ENCODE measurements at regions not wholly inside any gene's neighbourhood (a gene's known extent, or its start where the extent isn't known, plus 50 kb on each side); places are given as distances from the start of the nearest gene placed in this dataset.

DNA sequence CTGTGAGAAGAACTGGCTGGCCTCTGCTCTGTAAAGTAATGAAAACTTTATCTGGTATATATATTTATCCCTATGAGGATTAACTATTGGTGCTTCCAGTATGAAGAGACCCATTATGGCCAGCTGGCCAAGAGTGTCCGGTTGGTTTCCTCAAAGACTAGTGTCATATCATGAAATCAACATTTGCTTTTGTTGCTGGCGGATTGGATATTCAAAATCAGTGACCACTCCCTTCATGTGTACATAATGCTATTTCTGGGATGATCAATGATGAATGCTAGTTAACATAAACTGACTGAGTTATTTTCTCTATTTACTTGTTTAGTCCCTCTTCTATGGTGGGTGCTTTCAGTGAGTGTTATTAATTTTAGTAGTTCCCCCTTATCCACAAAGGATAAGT is 60.8 kb upstream of the NUDT12 start:
- TF ChIP-seq GATA2 (IDR thresholded peaks at IDR 0.05; ENCODE audit: low read depth, low read length) (no peak), GATA3 (IDR thresholded peaks at IDR 0.05; ENCODE audit: low read depth, low read length) (no peak)

DNA sequence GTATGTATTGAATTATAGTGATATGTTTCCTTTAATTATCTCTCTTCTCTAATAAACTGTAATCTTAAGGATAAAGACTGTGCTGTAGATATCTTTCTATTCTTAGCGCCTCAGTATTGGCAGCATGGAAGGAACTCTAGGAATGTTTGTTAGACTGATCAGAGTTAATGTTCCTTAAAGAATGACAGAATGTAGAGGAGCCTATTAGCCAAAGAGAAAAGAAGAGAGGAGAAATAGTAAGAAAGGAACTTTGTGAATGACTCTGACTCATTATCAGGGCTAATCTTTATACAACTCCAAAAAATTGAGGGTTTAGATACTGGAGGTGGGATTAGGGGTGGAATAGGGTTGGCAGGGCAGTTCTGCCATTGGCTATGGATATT is 59.0 kb upstream of the NUDT12 start:
- TF ChIP-seq GATA3 (IDR thresholded peaks at IDR 0.05; ENCODE audit: low read depth, low read length) (no peak), GATA2 (IDR thresholded peaks at IDR 0.05; ENCODE audit: low read depth, low read length) (no peak)

DNA sequence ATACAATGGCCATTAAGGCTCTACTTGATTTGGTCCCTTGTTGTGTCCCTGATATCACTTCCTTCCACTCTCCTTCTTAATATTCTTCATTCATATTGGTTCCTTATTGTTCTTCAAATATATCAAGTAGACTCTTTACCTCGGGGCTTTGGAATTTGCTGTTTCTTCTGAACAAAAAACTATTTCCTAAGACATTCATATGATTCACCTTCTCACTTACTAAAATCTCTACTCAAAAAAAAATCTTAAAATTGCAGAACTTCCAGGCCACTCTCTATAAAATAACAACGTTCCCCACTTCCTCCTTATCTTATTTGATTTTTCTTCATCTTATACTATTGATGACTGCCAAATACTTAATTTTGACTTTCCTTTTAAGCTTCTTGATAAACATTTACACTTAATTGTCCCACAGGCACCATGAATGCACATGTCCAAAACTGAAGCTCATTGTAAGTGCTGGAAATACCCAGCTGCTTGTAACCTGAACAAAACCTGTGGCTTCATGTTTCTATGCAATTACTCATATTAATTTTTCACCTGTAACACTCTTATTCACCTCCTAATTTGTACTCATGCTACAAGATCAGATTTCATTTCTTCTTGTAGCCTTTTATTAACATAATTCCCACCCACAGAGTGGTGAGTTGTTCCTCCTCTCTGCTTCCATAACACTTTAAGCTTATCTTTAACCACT is 58.4 kb upstream of the NUDT12 start:
- no peak for TF ChIP-seq GATA3 (IDR thresholded peaks at IDR 0.05; ENCODE audit: low read depth, low read length)
- no peak for TF ChIP-seq GATA2 (IDR thresholded peaks at IDR 0.05; ENCODE audit: low read depth, low read length)

DNA sequence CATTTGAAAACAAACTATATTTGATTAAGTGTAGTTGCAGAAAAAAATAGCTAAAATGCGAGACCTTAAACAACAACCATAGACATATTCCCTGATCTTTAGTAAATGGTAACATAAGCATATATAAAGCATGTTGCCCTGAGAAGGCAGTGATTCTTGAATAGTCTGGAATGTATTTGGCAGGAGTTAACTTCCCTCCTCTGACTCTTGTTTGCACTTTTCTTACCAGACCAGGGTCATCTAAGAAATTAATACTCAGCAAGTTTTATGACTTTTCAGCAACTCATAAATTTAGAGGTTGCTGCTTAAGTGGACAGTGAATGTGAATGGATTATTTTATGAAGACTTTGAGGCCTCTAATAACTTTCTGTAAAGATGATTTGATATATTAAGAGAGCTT is 55.3 kb upstream of the NUDT12 start:
- TF ChIP-seq GATA3 (IDR thresholded peaks at IDR 0.05; ENCODE audit: low read depth, low read length): no peak
- TF ChIP-seq GATA2 (IDR thresholded peaks at IDR 0.05; ENCODE audit: low read depth, low read length): no peak

DNA sequence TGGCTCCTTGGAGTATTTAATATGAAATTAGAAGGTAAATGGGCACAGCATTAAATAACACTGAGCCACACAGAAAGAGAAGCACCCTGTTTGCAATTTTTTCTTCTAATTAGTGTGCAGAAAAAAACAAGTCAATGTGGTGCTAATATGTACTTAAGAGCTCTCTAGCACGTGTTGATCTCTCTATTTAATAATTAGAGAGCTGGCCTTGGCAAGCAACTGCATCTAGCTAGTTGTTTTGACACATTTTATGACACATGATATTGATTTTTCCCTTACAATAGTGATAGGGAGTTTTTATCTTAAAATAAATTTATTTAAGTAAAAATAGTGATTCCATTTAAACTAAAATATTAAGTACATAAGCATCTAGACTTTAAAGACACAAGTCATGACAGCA is 54.5 kb upstream of the NUDT12 start:
- TF ChIP-seq GATA3 (IDR thresholded peaks at IDR 0.05; ENCODE audit: low read depth, low read length) (no peak), GATA2 (IDR thresholded peaks at IDR 0.05; ENCODE audit: low read depth, low read length) (no peak)

- TF ChIP-seq GATA2 (IDR thresholded peaks at IDR 0.05; ENCODE audit: low read depth, low read length): no peak
- no peak for TF ChIP-seq GATA3 (IDR thresholded peaks at IDR 0.05; ENCODE audit: low read depth, low read length)
Observed at GRCh38 chr5:103612545-103612944, 50.0 kb upstream of the NUDT12 start.
